Liver (tissue), 8 donors: ENCODE measurements at regions not wholly inside any gene's neighbourhood (a gene's known extent, or its start where the extent isn't known, plus 50 kb on each side); places are given as distances from the start of the nearest gene placed in this dataset.

ENCODE experiments used
- DNase-seq: peaks from one replicate; pipeline ENCODE4 v3.0.0-alpha.2; 2017; ENCODE audit warnings: low spot score
- H3K27ac ChIP-seq, 2 donors: one replicate each; pipeline ENCODE4 v1.7.0; 2013; ENCODE audit warnings: inconsistent platforms in 2 of 2, low read length in 2 of 2, control low read depth in 1 of 2, low read depth in 1 of 2, mild to moderate bottlenecking in 1 of 2
- H3K27me3 ChIP-seq, 4 donors: one replicate each; pipeline versions ENCODE4 v1.6.1 to v1.7.0; 2013; ENCODE audit warnings: low read length in 3 of 4, inconsistent platforms in 1 of 4, mild to moderate bottlenecking in 1 of 4, moderate library complexity in 1 of 4; ENCODE audit not compliant: control insufficient read depth in 4 of 4, insufficient read depth in 4 of 4
- H3K36me3 ChIP-seq, 4 donors: one replicate each; pipeline versions ENCODE4 v1.6.1 to v1.7.0; 2013; ENCODE audit warnings: low read length in 3 of 4, mild to moderate bottlenecking in 3 of 4, low read depth in 1 of 4, moderate library complexity in 1 of 4; ENCODE audit not compliant: control insufficient read depth in 4 of 4, insufficient read depth in 3 of 4
- H3K4me1 ChIP-seq, 4 donors: one replicate each; pipeline versions ENCODE4 v1.6.1 to v1.7.0; 2013; ENCODE audit warnings: low read length in 3 of 4, mild to moderate bottlenecking in 3 of 4, moderate library complexity in 1 of 4; ENCODE audit not compliant: control insufficient read depth in 4 of 4, insufficient read depth in 4 of 4
- H3K4me3 ChIP-seq, 3 donors: one replicate each; pipeline versions ENCODE4 v1.6.1 to v1.7.0; 2013; ENCODE audit warnings: low read length in 3 of 3, control low read depth in 1 of 3, low read depth in 1 of 3, mild to moderate bottlenecking in 1 of 3
- H3K9ac ChIP-seq, 2 donors: one replicate each; pipeline ENCODE4 v1.7.0; 2013; ENCODE audit warnings: low read length in 2 of 2, mild to moderate bottlenecking in 2 of 2, moderate library complexity in 2 of 2, control low read depth in 1 of 2, low read depth in 1 of 2
- H3K9me3 ChIP-seq, 4 donors: one replicate each; pipeline versions ENCODE4 v1.6.1 to v1.7.0; 2013; ENCODE audit warnings: low read length in 3 of 4; ENCODE audit not compliant: control insufficient read depth in 4 of 4
- ATF3 ChIP-seq: IDR thresholded peaks from 2 replicates; pipeline ENCODE4 v1.6.1; 2016; ENCODE audit warnings: antibody characterized with exemption
- CTCF ChIP-seq: fragments of 150-350 bp; IDR thresholded peaks from 2 replicates; pipeline ENCODE4 v1.5.1; 2017; ENCODE audit warnings: improper control_type of control experiment, low read depth, low read length; ENCODE audit not compliant: missing input control
- EGR1 ChIP-seq, 2 donors: IDR thresholded peaks; 2 replicates each; pipeline ENCODE4 v1.6.1; 2016 to 2018; ENCODE audit warnings: antibody characterized with exemption in 2 of 2, low read depth in 2 of 2
- FOXA1 ChIP-seq: IDR thresholded peaks from 2 replicates; pipeline ENCODE4 v1.6.1; 2016; ENCODE audit warnings: antibody characterized with exemption
- GABPA ChIP-seq, 2 donors: IDR thresholded peaks in 1 of 2; conservative IDR thresholded peaks in 1 of 2; 2 replicates each; pipeline ENCODE4 v1.6.1; 2016; ENCODE audit warnings: antibody characterized with exemption in 2 of 2, mild to moderate bottlenecking in 1 of 2, moderate library complexity in 1 of 2
- HNF4G ChIP-seq: IDR thresholded peaks from 2 replicates; pipeline ENCODE4 v1.6.1; 2016; ENCODE audit warnings: antibody characterized with exemption
- JUND ChIP-seq, 2 donors: IDR thresholded peaks; 2 replicates each; pipeline ENCODE4 v1.6.1; 2016; ENCODE audit warnings: antibody characterized with exemption in 2 of 2
- MAX ChIP-seq: IDR thresholded peaks from 2 replicates; pipeline ENCODE4 v1.6.1; 2016; ENCODE audit warnings: antibody characterized with exemption
- NR2F2 ChIP-seq: IDR thresholded peaks from 2 replicates; pipeline ENCODE4 v1.6.1; 2016; ENCODE audit warnings: antibody characterized with exemption
- RAD21 ChIP-seq, 2 donors: IDR thresholded peaks; 2 replicates each; pipeline ENCODE4 v1.6.1; 2016; ENCODE audit warnings: antibody characterized with exemption in 2 of 2, mild to moderate bottlenecking in 2 of 2
- REST ChIP-seq: IDR thresholded peaks from 2 replicates; pipeline ENCODE4 v1.6.1; 2016; ENCODE audit warnings: antibody characterized with exemption, mild to moderate bottlenecking
- RXRA ChIP-seq, 2 donors: IDR thresholded peaks; 2 replicates each; pipeline ENCODE4 v1.6.1; 2017 to 2018; ENCODE audit warnings: antibody characterized with exemption in 2 of 2, mild to moderate bottlenecking in 1 of 2
- SP1 ChIP-seq: IDR thresholded peaks from 2 replicates; pipeline ENCODE4 v1.6.1; 2018; ENCODE audit warnings: antibody characterized with exemption, mild to moderate bottlenecking
- TAF1 ChIP-seq: conservative IDR thresholded peaks from 2 replicates; pipeline ENCODE4 v1.6.1; 2016; ENCODE audit warnings: antibody characterized with exemption, mild to moderate bottlenecking
- YY1 ChIP-seq: IDR thresholded peaks from 2 replicates; pipeline ENCODE4 v1.6.1; 2016; ENCODE audit warnings: antibody characterized with exemption, mild to moderate bottlenecking
- ZBTB33 ChIP-seq: IDR thresholded peaks from 2 replicates; pipeline ENCODE4 v1.6.1; 2016; ENCODE audit warnings: antibody characterized with exemption
- WGBS: extraction: QIAGEN DNeasy Blood & Tissue Kit; methylation state at CpG from one replicate; pipeline ENCODE4 v1.1.7; 2013; 5-methylcytosine and 5-hydroxymethylcytosine counted together
- donor health status: healthy.
- donor health status: healthy.
- donor health status: healthy.
- donor health status: healthy.
- donor health status: healthy.

GRCh38 chr6:168221497-168222079 is 98.0 kb downstream of the DACT2 start (continued):
- TF ChIP-seq CTCF (no peak), RXRA (IDR thresholded peaks at IDR 0.05) (peak; percentile 94 to 98), RAD21 (IDR thresholded peaks at IDR 0.05) (peak; percentile 44 to 45), EGR1 (IDR thresholded peaks at IDR 0.05; ENCODE audit: low read depth in 2 of 2) (peak in 1 of 2 donors; percentile 47), SP1 (peak; percentile 35)

GRCh38 chr6:168221000-168221399 is 98.6 kb downstream of the DACT2 start:
- WGBS = 82% methylated on average over 5 of the region's 5 CpGs
- peak overlapping the region in 1 of 2 donors; percentile 70 for H3K27ac ChIP-seq
- H3K4me1 ChIP-seq = peaks cover 2 to 14% (median 7%) of the 10 kb centered on the region in 4 donors
- no peaks in the 10 kb centered on the region for H3K27me3 ChIP-seq
- H3K9me3 ChIP-seq = no peaks in the 10 kb centered on the region
- H3K9ac ChIP-seq = no peak overlapping the region
- TF ChIP-seq YY1 = no peak
- TF ChIP-seq SP1 = no peak
- TF ChIP-seq CTCF = no peak
- TF ChIP-seq ATF3 = no peak
- TF ChIP-seq TAF1 = no peak
- no peak overlapping the region for H3K4me3 ChIP-seq
- H3K36me3 ChIP-seq = no peaks in the 10 kb centered on the region
- DNase-seq = no peak

- H3K4me1 ChIP-seq = peaks cover 2 to 14% (median 7%) of the 10 kb centered on the region in 4 donors
- no peak overlapping the region for H3K27ac ChIP-seq
- no peak overlapping the region for H3K4me3 ChIP-seq
- no peak overlapping the region for H3K9ac ChIP-seq
- H3K9me3 ChIP-seq = no peaks in the 10 kb centered on the region
- no peaks in the 10 kb centered on the region for H3K27me3 ChIP-seq
- no peaks in the 10 kb centered on the region for H3K36me3 ChIP-seq
- DNase-seq = no peak
- 98% methylated on average over 10 of the region's 10 CpGs for WGBS
- no peak for TF ChIP-seq HNF4G
- no peak for TF ChIP-seq MAX
- TF ChIP-seq NR2F2 = no peak
- TF ChIP-seq JUND (IDR thresholded peaks at IDR 0.05) = no peak
- TF ChIP-seq TAF1 = no peak
- TF ChIP-seq FOXA1 = no peak
- TF ChIP-seq CTCF = no peak
- TF ChIP-seq RAD21 (IDR thresholded peaks at IDR 0.05) = no peak
- TF ChIP-seq RXRA (IDR thresholded peaks at IDR 0.05) = no peak
- TF ChIP-seq GABPA (IDR thresholded peaks at IDR 0.05 in 1 of 2, conservative IDR thresholded peaks at IDR 0.05 in 1 of 2) = no peak
- no peak for TF ChIP-seq ZBTB33
- TF ChIP-seq EGR1 (IDR thresholded peaks at IDR 0.05; ENCODE audit: low read depth in 2 of 2) = no peak
- no peak for TF ChIP-seq ATF3
- TF ChIP-seq REST = no peak
Measured at GRCh38 chr6:168219804-168220203, 99.8 kb downstream of the DACT2 start.
